ENCODE measurements at regions not wholly inside any gene's neighbourhood (a gene's known extent, or its start where the extent isn't known, plus 50 kb on each side); places are given as distances from the start of the nearest gene placed in this dataset.

- no peak for TF ChIP-seq POLR2A (IDR thresholded peaks at IDR 0.05)
- TF ChIP-seq CTCF (IDR thresholded peaks at IDR 0.05): no peak
These were observed 315.6 kb upstream of the SALL3 start for GRCh38 chr18:78664048-78664447.
